OCI-LY1 (cell line): ENCODE measurements at regions not wholly inside any gene's neighbourhood (a gene's known extent, or its start where the extent isn't known, plus 50 kb on each side); places are given as distances from the start of the nearest gene placed in this dataset.

Experiments
- EZH2 ChIP-seq: fragments of 200-600 bp; sonication (generic), shearing (Covaris generic); IDR thresholded peaks from 2 replicates; pipeline ENCODE4 v1.8.0; 2017; ENCODE audit warnings: borderline replicate concordance, mixed run types, mild to moderate bottlenecking, antibody characterized with exemption, low read length, moderate library complexity, mixed read lengths
- TF ChIP-seq, protein P1 (sequence below): fragments of 200-600 bp; sonication (generic), shearing (Covaris generic); IDR thresholded peaks from 2 replicates; pipeline ENCODE4 v1.5.1; 2017; ENCODE audit warnings: mild to moderate bottlenecking, antibody characterized with exemption, low read length, moderate library complexity, mixed read lengths

DNA sequence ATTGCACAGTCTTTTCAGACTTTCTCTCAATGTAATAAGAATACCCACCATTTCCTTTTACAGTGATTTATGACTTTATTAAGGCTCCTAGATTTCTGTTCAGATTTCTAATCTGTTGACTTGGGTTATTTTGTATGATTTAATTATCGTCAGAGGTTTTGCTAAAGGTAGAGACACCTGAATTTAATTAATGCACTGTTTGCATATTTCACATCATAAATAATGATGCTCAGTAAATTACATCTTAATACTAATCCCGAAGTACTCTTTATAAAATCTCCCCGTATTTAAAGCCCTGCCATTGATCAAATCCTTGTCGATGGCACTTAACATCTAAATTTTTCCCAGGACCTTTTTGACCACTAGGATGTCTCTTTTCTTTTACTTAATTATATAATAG, 399.9 kb downstream of the MEIS1 start:
- no peak for TF ChIP-seq EZH2
- TF ChIP-seq, protein P1, sequence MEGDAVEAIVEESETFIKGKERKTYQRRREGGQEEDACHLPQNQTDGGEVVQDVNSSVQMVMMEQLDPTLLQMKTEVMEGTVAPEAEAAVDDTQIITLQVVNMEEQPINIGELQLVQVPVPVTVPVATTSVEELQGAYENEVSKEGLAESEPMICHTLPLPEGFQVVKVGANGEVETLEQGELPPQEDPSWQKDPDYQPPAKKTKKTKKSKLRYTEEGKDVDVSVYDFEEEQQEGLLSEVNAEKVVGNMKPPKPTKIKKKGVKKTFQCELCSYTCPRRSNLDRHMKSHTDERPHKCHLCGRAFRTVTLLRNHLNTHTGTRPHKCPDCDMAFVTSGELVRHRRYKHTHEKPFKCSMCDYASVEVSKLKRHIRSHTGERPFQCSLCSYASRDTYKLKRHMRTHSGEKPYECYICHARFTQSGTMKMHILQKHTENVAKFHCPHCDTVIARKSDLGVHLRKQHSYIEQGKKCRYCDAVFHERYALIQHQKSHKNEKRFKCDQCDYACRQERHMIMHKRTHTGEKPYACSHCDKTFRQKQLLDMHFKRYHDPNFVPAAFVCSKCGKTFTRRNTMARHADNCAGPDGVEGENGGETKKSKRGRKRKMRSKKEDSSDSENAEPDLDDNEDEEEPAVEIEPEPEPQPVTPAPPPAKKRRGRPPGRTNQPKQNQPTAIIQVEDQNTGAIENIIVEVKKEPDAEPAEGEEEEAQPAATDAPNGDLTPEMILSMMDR: no peak
